SKM-1 (cell line): ENCODE measurements at regions not wholly inside any gene's neighbourhood (a gene's known extent, or its start where the extent isn't known, plus 50 kb on each side); places are given as distances from the start of the nearest gene placed in this dataset.

Source experiments
- DNase-seq: peaks from one replicate; lab custom pipeline; 2025; ENCODE audit not compliant: unreplicated experiment; lab: John Stamatoyannopoulos, UW

DNA sequence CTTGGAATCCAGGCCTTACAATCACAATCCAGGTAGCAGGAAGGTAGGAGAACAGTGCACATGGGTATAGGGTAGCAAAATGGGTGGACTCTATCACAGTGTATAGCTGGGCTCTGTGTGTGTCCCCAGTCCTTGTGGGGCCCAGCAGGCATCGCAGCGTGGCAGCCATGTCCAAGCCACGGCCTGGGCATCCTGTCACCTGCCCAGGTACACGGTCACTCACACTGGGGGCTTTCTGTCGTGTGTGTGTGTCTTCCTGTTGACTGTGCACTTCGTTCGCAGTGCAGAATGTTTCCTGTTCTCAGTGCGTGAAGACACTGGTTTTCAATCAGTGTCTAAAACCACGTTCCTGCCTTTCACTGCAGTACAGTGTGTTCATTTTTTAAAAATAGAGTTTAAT, 523.2 kb upstream of the JARID2 start:
- no peak for DNase-seq

DNA sequence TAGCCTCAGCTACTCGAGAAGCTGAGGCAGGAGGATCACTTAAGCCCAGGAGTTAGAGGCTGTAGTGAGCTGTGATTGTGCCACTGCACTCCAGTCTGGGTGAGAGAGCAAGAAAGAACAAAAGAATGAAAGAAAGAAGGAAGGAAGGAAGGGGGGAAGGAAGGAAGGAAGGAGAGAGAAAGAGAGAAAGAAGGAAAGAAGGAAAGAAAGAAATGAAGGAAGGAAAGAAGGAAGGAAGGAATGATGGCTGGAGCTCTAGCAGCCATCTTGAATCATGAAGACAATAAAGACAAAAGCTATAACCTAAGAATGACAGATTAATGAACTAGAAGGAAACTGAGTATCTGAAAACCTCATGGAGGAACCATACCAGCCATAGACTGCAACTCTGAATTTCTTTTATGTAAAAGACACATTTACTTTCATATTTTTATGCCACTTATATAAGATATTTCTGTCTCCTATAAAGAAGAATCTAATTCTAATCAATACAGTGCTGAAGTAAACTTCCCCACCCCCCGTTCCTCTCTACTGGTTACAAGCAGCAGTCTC, 522.3 kb upstream of the JARID2 start:
- DNase-seq = no peak

DNA sequence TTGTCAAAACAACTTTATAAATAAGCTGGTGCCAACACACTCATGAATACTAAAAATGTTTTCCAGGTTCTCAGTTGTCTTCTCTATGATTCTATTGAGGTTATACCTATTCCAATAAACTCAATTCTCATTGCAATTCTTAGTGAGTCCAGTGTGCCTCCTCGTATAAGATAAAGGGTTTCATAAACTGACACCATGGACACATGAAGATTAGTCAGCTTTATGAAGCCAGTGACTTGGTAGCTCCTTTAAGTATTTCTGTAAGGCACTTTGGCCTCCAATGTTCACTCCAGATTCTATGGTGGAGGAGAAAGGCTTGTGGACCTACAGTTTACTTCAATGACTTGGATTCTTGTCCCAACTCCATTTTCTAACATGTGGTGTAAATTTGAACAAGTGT, 521.3 kb upstream of the JARID2 start:
- DNase-seq = no peak

DNA sequence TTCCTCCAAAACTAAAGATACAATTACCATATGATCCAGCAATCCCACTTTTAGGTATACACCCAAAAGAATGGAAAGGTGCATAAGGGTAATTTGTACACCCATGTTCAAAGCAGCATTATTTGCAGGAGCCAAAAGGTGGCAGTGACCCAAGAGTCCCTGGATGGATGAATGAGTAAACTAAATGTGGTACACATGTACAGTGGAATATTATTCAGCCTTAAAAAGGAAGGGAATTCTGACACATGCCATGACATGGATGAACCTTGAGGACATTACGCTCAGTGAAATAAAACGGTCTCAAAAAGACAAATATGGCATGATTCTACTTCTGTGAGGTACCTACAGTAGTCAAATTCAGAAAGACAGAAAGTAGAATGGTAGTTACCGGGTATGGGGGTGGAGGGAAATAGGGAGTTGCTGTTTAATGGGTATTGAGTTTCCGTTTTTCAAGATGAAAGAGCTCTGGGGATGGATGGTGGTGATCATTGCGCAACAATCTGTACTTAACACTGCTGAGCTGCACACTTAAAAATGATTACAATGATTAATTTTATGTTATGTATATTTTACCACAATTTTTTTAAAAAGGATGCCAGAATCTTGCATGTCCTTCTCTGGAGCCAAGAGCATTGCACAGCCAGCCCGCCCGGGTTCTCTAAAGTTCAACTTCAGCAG, 518.9 kb upstream of the JARID2 start:
- peak; percentile 46 for DNase-seq

DNA sequence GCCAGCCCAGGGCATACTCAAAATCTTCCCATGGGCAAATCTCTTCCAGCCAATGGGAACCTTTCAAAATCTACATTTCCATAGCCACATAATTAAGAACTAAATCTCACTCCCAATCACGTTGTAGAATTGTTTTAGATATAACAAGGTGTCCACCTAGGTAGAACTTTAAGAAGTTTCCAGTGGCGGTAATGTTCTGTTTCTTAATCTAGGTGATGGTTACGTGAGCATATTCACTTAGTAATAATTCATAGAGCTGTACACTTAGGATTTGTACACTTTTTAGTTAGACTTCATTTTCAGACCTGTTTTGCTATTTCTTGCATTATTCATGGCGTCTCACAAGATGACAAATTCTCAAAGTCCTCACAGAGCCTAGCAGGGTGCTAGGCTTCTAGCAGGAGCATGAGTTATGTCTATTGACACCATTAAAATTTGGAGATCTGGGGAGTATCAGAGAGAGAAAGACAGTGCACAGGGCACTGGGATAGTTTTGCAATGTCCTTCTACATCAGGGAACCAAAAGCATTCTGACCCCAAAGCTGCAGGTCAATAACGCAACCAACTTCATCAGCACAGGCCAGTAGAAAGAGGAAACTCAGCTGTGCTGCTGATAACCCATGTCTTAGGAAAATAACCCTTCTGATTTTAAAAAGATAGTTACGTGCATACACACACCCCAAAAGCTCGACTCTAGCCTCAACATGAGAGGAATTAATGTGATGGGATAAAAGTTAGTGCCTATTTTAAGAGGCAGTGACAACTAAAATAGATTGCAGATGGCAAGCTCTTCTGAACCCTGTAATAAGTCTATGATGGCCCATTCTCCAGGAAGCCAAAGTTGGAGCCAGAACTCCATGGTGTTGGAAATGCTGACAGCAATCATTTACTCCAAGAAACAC, 518.1 kb upstream of the JARID2 start:
- DNase-seq = peak; percentile 90

- no peak for DNase-seq
These were observed 517.4 kb upstream of the JARID2 start for GRCh38 chr6:14728396-14729024.

DNA sequence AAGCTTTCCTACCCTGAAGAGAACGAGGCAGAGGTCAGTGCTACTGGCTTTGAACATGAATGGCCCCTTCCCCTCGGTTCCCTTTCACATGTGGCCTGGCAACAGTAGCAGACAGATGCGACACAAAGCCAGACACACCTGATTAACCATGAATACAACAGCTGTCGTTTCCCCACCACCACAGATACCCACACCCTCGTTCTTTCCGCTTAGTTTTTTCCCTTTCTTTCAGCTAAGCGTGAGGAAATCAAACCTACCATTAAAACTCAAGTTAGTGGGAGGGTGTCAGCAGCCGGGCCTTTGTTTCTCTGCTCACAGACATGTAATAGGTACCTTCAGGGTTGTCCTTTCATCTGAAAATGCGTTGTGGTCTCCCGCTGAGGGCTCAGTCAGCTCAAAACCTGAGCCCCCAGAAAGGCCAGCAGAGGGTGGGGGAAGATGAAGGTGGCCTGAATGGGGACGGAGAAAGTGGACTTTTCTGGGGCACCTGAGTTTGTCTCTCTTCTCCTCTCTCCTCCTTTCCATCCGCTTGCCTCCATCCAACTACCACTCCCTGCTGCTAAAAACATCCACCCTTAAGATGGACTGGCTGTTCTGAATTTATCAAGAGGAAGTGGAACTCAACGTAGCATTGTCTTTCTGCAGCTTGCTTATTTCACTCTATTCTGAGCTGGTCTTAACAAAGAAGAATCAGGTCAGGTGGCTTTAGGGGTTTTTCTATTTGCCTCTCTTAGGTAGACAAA, 516.6 kb upstream of the JARID2 start:
- no peak for DNase-seq

GRCh38 chr6:14730654-14731053, 515.2 kb upstream of the JARID2 start:
- DNase-seq = no peak

DNA sequence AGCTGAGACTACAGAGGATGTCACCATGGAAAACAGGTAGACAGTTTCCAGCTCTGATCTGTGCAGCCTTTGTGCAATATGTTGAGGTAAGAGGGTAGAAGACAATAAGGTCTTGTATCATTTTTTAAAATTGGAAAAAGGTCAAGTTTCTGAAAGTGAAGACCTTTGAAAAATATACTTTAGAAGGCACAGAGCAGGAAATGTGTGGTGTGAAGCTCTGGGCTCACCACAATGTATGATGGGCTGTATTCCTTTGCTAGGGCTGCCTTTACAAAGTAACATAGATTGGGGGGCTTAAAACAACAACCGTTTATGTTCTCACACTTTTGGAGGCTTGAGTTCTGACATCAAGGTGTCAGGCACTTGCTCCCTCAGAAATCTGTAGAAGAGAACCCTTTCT, 514.3 kb upstream of the JARID2 start:
- no peak for DNase-seq

GRCh38 chr6:14732226-14732843, 513.5 kb upstream of the JARID2 start:
- no peak for DNase-seq

- DNase-seq = no peak
These were observed 512.8 kb upstream of the JARID2 start for GRCh38 chr6:14732844-14733757.

- no peak for DNase-seq
These were observed 511.8 kb upstream of the JARID2 start for GRCh38 chr6:14734052-14734415.

DNA sequence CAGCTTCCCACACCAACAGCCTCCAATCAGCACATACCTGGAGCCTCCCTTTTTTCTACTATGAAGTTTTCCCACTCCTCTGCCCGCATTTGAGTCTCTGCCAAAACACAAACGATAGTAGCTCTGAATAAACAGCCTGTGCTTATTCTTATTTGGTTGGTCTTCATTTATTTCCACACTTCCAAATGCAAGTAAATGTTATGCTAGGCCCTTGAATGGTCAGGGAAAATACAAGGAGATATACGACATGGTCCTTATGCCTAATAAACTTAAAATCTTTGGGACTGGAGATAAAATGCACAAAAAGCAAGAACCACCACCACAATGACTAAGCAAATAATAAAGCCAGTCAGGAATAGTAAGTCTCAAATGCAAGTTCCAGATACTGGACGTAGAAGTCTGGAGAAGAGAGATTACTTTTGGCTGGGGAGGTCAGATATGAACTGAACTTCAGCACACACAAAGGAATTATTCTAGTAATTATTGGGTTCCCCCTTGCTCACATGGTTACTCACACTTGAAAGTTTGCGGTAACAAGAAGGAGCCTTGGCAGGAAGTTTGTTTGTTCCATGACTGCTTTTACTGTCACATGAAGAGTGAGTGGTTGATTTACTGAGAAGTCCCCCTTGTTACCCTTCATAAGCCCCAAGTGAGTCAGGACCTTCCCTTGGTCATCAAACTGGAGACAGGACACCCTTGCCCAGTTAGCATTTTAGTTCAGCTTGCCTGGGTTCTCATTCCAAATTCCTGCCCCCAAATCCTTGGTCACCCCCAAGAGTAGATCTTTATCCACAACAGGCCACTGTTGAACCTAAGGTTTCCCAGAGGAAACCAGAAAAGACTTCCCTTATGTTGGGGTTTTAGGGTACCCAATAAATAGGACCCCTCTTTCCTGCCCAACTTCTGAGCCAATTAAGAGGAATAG, 511.2 kb upstream of the JARID2 start:
- no peak for DNase-seq

GRCh38 chr6:14735956-14736486, 509.8 kb upstream of the JARID2 start:
- no peak for DNase-seq

DNA sequence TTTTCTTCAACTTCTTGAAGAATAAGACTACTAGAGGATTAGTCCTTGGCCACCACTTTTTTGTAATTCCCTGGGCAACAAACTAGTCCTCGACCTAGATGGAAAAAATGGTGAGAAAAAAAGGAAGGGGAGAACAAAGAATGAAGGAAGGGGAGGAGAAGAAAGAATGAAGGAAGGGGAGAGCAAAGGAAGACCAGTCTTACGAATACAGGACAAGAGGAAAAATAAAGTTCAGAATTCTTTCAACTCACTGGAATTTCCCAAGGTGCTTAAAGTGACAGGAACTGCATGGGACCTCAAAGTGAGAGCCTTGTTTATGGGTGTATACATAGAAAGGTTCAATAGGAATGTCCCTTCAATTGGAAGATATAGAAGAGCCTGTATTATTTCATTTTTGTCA, 509.3 kb upstream of the JARID2 start:
- no peak for DNase-seq

- no peak for DNase-seq
These were observed 507.4 kb upstream of the JARID2 start for GRCh38 chr6:14738497-14738896.

- no peak for DNase-seq
These were observed 506.9 kb upstream of the JARID2 start for GRCh38 chr6:14738933-14739332.

DNA sequence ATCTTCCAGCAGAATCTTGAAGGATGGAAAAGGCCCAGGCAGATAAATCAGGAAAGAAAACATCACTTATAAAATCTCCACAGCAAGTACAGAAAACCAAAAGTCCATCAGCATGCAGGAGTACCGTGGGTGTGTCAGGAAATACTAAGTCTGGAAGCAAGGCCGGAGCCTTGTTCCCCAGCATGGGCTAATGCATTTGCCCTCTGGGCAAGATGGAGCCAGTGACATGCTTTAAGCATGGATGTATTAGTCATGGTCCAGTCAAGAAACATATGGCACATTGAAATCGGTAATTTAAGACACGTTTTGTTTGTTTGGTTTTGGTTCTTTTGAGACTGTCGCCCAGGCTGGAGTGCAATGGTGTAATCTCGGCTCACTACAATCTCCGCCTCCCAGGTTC, 506.0 kb upstream of the JARID2 start:
- DNase-seq = no peak
